ENCODE measurements at regions not wholly inside any gene's neighbourhood (a gene's known extent, or its start where the extent isn't known, plus 50 kb on each side); places are given as distances from the start of the nearest gene placed in this dataset.

GRCh38 chr13:58434943-58435342 is 803.4 kb downstream of the PCDH17 start:
- TF ChIP-seq POLR2AphosphoS5 (IDR thresholded peaks at IDR 0.05; ENCODE audit: low read depth, low read length) (no peak), POLR2A (IDR thresholded peaks at IDR 0.05; ENCODE audit: low read depth, low read length) (no peak)

All from GM12892 (cell line).